Lower leg skin (tissue), 4 donors: ENCODE measurements at regions not wholly inside any gene's neighbourhood (a gene's known extent, or its start where the extent isn't known, plus 50 kb on each side); places are given as distances from the start of the nearest gene placed in this dataset.
"Not testable (repeated sequence)": the region's sequence is repeated elsewhere in the genome, so short reads cannot be mapped to it uniquely, and the experiment has no call there.

Experiments used
- DNase-seq, 2 donors: peaks; one replicate each; pipeline ENCODE4 v3.0.0-alpha.2; 2019; ENCODE audit warnings: low spot score in 2 of 2
- H3K4me3 ChIP-seq: fragments of 200-600 bp; sonication (generic); 2 replicates; pipeline ENCODE4 v1.5.1; 2017; ENCODE audit warnings: mild to moderate bottlenecking, low read depth; ENCODE audit not compliant: poor library complexity, severe bottlenecking
- CTCF ChIP-seq, 3 donors: fragments of 450-650 bp; IDR thresholded peaks; one replicate each; pipeline ENCODE4 v1.5.1; 2016; ENCODE audit warnings: antibody characterized with exemption in 3 of 3, mild to moderate bottlenecking in 3 of 3, moderate library complexity in 2 of 3
- POLR2A ChIP-seq, 2 donors: fragments of 450-650 bp; IDR thresholded peaks; one replicate each; pipeline ENCODE4 v1.6.1; 2016 to 2017; ENCODE audit warnings: antibody characterized with exemption in 2 of 2, mild to moderate bottlenecking in 1 of 2, moderate library complexity in 1 of 2
- WGBS, 2 donors: methylation state at CpG; one replicate each; pipeline ENCODE4 v1.1.5; 2018; 5-methylcytosine and 5-hydroxymethylcytosine counted together
- intact Hi-C: fragments of 100-400 bp; cut with DNase I; formaldehyde crosslinking; loops from one replicate; pipeline ENCODE4 v1.15.0; 2023; ENCODE audit warnings: low total_unique reads

- H3K4me3 ChIP-seq = no peak overlapping the region
- 34 to 46% methylated on average over 3 of the region's 3 CpGs for WGBS, 2 donors
- intact Hi-C loops = no loop called here
- no peak for TF ChIP-seq CTCF (IDR thresholded peaks at IDR 0.05)
- TF ChIP-seq POLR2A (IDR thresholded peaks at IDR 0.05) = no peak
- no peak for DNase-seq
Measured at GRCh38 chr11:114794048-114794684, 115.8 kb downstream of the NXPE2 start.

- TF ChIP-seq CTCF (IDR thresholded peaks at IDR 0.05) (no peak), POLR2A (IDR thresholded peaks at IDR 0.05) (no peak)
- H3K4me3 ChIP-seq = no peak overlapping the region
- DNase-seq = no peak
- WGBS, 2 donors = 42 to 44% methylated on average over 9 of the region's 9 CpGs
- intact Hi-C loops = no loop called here
Measured at GRCh38 chr11:114796954-114797721, 118.8 kb downstream of the NXPE2 start.

GRCh38 chr11:114799476-114799875, 121.1 kb downstream of the NXPE2 start:
- TF ChIP-seq CTCF (IDR thresholded peaks at IDR 0.05) (no peak), POLR2A (IDR thresholded peaks at IDR 0.05) (no peak)
- intact Hi-C loops = no loop called here
- 9 to 13% methylated on average over 6 of the region's 6 CpGs for WGBS, 2 donors
- H3K4me3 ChIP-seq = no peak overlapping the region
- no peak for DNase-seq

GRCh38 chr11:114801773-114802172, 123.4 kb downstream of the NXPE2 start:
- 82 to 94% methylated on average over 3 of the region's 3 CpGs for WGBS, 2 donors
- TF ChIP-seq POLR2A (IDR thresholded peaks at IDR 0.05) = no peak
- no peak for TF ChIP-seq CTCF (IDR thresholded peaks at IDR 0.05)
- intact Hi-C loops = no loop called here
- no peak overlapping the region for H3K4me3 ChIP-seq
- no peak for DNase-seq

- 44 to 56% methylated on average over 6 of the region's 6 CpGs for WGBS, 2 donors
- intact Hi-C loops = no loop called here
- no peak for DNase-seq
- H3K4me3 ChIP-seq = no peak overlapping the region
- TF ChIP-seq POLR2A (IDR thresholded peaks at IDR 0.05) (no peak), CTCF (IDR thresholded peaks at IDR 0.05) (no peak)
Measured at GRCh38 chr11:114802878-114803277, 124.6 kb downstream of the NXPE2 start.

GRCh38 chr11:114805431-114805830, 127.1 kb downstream of the NXPE2 start:
- intact Hi-C loops, H3K4me3 ChIP-seq, DNase-seq: not testable (repeated sequence)
- WGBS, 2 donors = 61 to 64% methylated on average over 8 of the region's 9 CpGs
